ENCODE measurements at regions not wholly inside any gene's neighbourhood (a gene's known extent, or its start where the extent isn't known, plus 50 kb on each side); places are given as distances from the start of the nearest gene placed in this dataset.

DNA sequence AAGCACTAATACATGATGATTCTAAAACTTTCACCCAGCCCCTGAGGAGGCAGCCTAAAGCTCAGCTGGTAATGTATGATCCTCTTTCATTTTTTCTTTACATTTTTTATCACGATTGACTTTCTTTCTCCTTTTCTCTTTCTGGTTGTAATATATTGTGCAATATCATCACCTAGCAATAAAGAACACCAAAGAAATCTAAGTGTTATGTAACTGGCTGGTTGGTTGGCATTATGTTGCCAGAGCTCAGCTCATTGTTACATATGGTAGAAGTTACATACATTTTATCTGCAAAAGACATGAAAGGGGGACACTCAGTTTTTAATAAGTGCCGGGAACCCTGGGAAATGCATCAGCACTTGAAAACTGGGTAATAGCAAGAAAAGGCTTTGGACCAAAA is 432.1 kb upstream of the DDI1 start:
- TF ChIP-seq KDM5B (CRISPR knock-in tag; IDR thresholded peaks at IDR 0.05; ENCODE audit: borderline replicate concordance) (no peak), PHF8 (CRISPR knock-in tag; IDR thresholded peaks at IDR 0.05) (no peak), TCF12 (IDR thresholded peaks at IDR 0.05) (no peak), TCF12 (CRISPR knock-in tag; IDR thresholded peaks at IDR 0.05) (no peak), SIN3A (IDR thresholded peaks at IDR 0.05; ENCODE audit: borderline replicate concordance, low read depth, low read length) (no peak)
- TF ChIP-seq, protein P1, sequence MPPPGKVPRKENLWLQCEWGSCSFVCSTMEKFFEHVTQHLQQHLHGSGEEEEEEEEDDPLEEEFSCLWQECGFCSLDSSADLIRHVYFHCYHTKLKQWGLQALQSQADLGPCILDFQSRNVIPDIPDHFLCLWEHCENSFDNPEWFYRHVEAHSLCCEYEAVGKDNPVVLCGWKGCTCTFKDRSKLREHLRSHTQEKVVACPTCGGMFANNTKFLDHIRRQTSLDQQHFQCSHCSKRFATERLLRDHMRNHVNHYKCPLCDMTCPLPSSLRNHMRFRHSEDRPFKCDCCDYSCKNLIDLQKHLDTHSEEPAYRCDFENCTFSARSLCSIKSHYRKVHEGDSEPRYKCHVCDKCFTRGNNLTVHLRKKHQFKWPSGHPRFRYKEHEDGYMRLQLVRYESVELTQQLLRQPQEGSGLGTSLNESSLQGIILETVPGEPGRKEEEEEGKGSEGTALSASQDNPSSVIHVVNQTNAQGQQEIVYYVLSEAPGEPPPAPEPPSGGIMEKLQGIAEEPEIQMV (CRISPR knock-in tag; IDR thresholded peaks at IDR 0.05; ENCODE audit: low read depth), result no peak
- TF ChIP-seq, protein P2, sequence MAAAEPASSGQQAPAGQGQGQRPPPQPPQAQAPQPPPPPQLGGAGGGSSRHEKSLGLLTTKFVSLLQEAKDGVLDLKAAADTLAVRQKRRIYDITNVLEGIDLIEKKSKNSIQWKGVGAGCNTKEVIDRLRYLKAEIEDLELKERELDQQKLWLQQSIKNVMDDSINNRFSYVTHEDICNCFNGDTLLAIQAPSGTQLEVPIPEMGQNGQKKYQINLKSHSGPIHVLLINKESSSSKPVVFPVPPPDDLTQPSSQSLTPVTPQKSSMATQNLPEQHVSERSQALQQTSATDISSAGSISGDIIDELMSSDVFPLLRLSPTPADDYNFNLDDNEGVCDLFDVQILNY (CRISPR knock-in tag; conservative IDR thresholded peaks at IDR 0.05), result no peak

Measured in HepG2 (cell line).